Panc1 (cell line): ENCODE measurements at regions not wholly inside any gene's neighbourhood (a gene's known extent, or its start where the extent isn't known, plus 50 kb on each side); places are given as distances from the start of the nearest gene placed in this dataset.

Experiments used
- ATAC-seq: fragments of 200-7000 bp; cut with Tn5 transposase; 2 replicates; pipeline ENCODE4 v1.9.1; 2020; ENCODE audit warnings: mild to moderate bottlenecking, moderate library complexity
- BruUV-seq: library from RNA; stranded (reverse); fragments of 400-500 nt; replicated peaks from 2 replicates; lab custom pipeline; 2021; lab: Mats Ljungman, UMichigan
- CTCF ChIA-PET: fragments of 300-600 bp; sonication (Branson Sonifier 250); formaldehyde crosslinking; loops from one replicate; lab custom pipeline; 2022; ENCODE audit warnings: antibody characterized with exemption; lab: Charles Lee
- POLR2A ChIA-PET: fragments of 300-600 bp; sonication (Branson Sonifier 250); formaldehyde crosslinking; loops from one replicate; lab custom pipeline; 2022; ENCODE audit warnings: antibody characterized with exemption; lab: Charles Lee
- DNase-seq: peaks from one replicate; pipeline ENCODE4 v3.0.0-alpha.2; 2010; ENCODE audit warnings: low read depth, low spot score
- H3K27ac ChIP-seq: 2 replicates; pipeline ENCODE4 v1.5.1; 2011; ENCODE audit warnings: mild to moderate bottlenecking, low read length, inconsistent platforms
- H3K27me3 ChIP-seq: fragments of 200-500 bp; sonication (Bioruptor generic); 2 replicates; pipeline ENCODE4 v1.6.0; 2014; ENCODE audit warnings: low read length, inconsistent platforms; ENCODE audit not compliant: control insufficient read depth, insufficient read depth
- H3K36me3 ChIP-seq: fragments of 200-500 bp; sonication (Bioruptor generic); 2 replicates; pipeline ENCODE4 v1.5.1; 2014; ENCODE audit warnings: inconsistent platforms, mild to moderate bottlenecking, low read length, moderate library complexity; ENCODE audit not compliant: control insufficient read depth, insufficient read depth
- H3K4me1 ChIP-seq: 2 replicates; pipeline ENCODE4 v1.5.1; 2011; ENCODE audit warnings: inconsistent platforms, mild to moderate bottlenecking, low read length, moderate library complexity; ENCODE audit not compliant: control insufficient read depth, insufficient read depth
- H3K4me3 ChIP-seq, 2 experiments: 2 replicates each; pipeline ENCODE4 v1.5.1; 2011 to 2012; ENCODE audit warnings: low read depth in 2 of 2, low read length in 2 of 2, mild to moderate bottlenecking in 2 of 2, inconsistent platforms in 1 of 2, moderate library complexity in 1 of 2
- H3K9me3 ChIP-seq: fragments of 200-500 bp; sonication (Bioruptor generic); 2 replicates; pipeline ENCODE4 v1.5.1; 2014; ENCODE audit warnings: low read depth, mild to moderate bottlenecking, inconsistent platforms, low read length, moderate library complexity; ENCODE audit not compliant: control insufficient read depth, insufficient read depth
- POLR2AphosphoS5 ChIP-seq: IDR thresholded peaks from 2 replicates; pipeline ENCODE4 v1.6.1; 2012; ENCODE audit warnings: mild to moderate bottlenecking, low read depth, low read length, moderate library complexity
- SIN3A ChIP-seq: IDR thresholded peaks from 2 replicates; pipeline ENCODE4 v1.6.1; 2012; ENCODE audit warnings: low read depth, mild to moderate bottlenecking, low read length, moderate library complexity, borderline replicate concordance; ENCODE audit not compliant: insufficient read depth
- TCF7L2 ChIP-seq: IDR thresholded peaks from 2 replicates; pipeline ENCODE4 v1.6.1; 2011; ENCODE audit warnings: mild to moderate bottlenecking, low read depth, low read length, inconsistent platforms
- in situ Hi-C: cut with HindIII; loops from 2 replicates; pipeline ENCODE4 v1.10.0; 2016; ENCODE audit warnings: low sequenced_read_pairs, low pct_unique_long_range_greater_than_20kb
- intact Hi-C: fragments of 100-400 bp; cut with micrococcal nuclease; formaldehyde crosslinking; loops from one replicate; pipeline ENCODE4 v1.10.0; 2022; ENCODE audit not compliant: unreplicated experiment
- TF ChIP-seq, protein P1 (sequence below), 2 experiments: IDR thresholded peaks; 2 replicates each; pipeline ENCODE4 v1.6.1; 2011 to 2012; ENCODE audit warnings: low read depth in 2 of 2, control low read depth in 1 of 2, low read length in 1 of 2, mild to moderate bottlenecking in 1 of 2, moderate library complexity in 1 of 2; ENCODE audit not compliant: insufficient read depth in 1 of 2
- TF ChIP-seq, protein P2 (sequence below): fragments of 450-650 bp; IDR thresholded peaks from 2 replicates; pipeline ENCODE4 v1.5.1; 2017; ENCODE audit warnings: mild to moderate bottlenecking

DNA sequence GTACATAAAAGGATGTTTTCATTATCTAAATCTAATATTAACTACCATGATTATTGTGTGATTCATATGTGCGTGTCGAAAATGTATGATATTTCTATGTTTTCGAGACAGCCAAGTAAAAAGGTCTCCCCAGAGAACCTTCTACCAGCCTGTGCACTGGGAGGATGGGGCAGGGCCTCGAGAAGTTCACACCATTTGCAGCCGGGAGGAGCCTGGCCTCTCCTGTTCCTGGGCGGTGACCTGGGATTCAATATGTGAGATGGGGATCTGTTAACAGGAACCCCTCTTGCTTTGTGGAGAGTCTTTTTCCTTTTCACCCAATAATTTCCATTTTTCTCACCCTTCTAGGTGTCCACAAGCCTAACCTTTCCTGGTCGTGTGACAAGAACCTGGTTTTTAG lies 189.3 kb downstream of the IPO8 start:
- intact Hi-C loops = no loop called here
- Histone ChIP-seq H3K4me1 (no peaks in the 10 kb centered on the region), H3K27me3 (peaks cover 2% of the 10 kb centered on the region; the same call in 1 of the 2 replicates), H3K9me3 (no peaks in the 10 kb centered on the region), H3K27ac (no peak overlapping the region), H3K4me3 (no peak overlapping the region), H3K36me3 (no peaks in the 10 kb centered on the region)
- TF ChIP-seq, protein P1, sequence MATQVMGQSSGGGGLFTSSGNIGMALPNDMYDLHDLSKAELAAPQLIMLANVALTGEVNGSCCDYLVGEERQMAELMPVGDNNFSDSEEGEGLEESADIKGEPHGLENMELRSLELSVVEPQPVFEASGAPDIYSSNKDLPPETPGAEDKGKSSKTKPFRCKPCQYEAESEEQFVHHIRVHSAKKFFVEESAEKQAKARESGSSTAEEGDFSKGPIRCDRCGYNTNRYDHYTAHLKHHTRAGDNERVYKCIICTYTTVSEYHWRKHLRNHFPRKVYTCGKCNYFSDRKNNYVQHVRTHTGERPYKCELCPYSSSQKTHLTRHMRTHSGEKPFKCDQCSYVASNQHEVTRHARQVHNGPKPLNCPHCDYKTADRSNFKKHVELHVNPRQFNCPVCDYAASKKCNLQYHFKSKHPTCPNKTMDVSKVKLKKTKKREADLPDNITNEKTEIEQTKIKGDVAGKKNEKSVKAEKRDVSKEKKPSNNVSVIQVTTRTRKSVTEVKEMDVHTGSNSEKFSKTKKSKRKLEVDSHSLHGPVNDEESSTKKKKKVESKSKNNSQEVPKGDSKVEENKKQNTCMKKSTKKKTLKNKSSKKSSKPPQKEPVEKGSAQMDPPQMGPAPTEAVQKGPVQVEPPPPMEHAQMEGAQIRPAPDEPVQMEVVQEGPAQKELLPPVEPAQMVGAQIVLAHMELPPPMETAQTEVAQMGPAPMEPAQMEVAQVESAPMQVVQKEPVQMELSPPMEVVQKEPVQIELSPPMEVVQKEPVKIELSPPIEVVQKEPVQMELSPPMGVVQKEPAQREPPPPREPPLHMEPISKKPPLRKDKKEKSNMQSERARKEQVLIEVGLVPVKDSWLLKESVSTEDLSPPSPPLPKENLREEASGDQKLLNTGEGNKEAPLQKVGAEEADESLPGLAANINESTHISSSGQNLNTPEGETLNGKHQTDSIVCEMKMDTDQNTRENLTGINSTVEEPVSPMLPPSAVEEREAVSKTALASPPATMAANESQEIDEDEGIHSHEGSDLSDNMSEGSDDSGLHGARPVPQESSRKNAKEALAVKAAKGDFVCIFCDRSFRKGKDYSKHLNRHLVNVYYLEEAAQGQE (IDR thresholded peaks at IDR 0.05; ENCODE audit: insufficient read depth in 1 of 2, low read depth in 2 of 2, low read length in 1 of 2) = no peak
- TF ChIP-seq POLR2AphosphoS5 (no peak), TCF7L2 (no peak), SIN3A (no peak)
- TF ChIP-seq, protein P2, sequence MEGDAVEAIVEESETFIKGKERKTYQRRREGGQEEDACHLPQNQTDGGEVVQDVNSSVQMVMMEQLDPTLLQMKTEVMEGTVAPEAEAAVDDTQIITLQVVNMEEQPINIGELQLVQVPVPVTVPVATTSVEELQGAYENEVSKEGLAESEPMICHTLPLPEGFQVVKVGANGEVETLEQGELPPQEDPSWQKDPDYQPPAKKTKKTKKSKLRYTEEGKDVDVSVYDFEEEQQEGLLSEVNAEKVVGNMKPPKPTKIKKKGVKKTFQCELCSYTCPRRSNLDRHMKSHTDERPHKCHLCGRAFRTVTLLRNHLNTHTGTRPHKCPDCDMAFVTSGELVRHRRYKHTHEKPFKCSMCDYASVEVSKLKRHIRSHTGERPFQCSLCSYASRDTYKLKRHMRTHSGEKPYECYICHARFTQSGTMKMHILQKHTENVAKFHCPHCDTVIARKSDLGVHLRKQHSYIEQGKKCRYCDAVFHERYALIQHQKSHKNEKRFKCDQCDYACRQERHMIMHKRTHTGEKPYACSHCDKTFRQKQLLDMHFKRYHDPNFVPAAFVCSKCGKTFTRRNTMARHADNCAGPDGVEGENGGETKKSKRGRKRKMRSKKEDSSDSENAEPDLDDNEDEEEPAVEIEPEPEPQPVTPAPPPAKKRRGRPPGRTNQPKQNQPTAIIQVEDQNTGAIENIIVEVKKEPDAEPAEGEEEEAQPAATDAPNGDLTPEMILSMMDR = no peak
- ATAC-seq (no peak), DNase-seq (no peak)
- ChIA-PET POLR2A (no interaction called here), CTCF (no interaction called here)
- BruUV-seq = no TSS peak
- in situ Hi-C loops = no loop called here

DNA sequence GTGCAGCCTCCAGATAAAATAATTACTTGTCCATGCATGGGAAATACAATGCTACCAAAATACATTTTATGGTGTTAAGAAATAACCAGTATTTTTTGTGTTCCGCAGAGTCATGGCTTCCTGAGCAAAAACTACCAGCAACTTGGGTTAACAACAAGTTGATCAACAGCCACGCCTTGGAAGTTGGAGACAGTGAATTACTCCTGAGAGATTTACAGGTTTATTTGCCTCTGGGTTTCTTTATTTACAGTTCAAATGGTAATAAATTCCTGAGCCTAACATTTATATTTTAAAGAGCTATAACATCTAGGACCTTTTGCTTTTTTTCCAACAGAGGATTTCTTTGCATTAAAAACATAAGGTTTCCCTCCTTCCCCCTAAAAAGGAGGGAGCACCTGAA lies 194.0 kb downstream of the IPO8 start:
- Histone ChIP-seq H3K4me3 (no peak overlapping the region), H3K27me3 (peaks cover 2% of the 10 kb centered on the region; the same call in 1 of the 2 replicates), H3K9me3 (no peaks in the 10 kb centered on the region), H3K36me3 (no peaks in the 10 kb centered on the region), H3K27ac (no peak overlapping the region), H3K4me1 (no peaks in the 10 kb centered on the region)
- DNase-seq (no peak), ATAC-seq (no peak)
- intact Hi-C loops = no loop called here
- POLR2A ChIA-PET = no interaction called here
- in situ Hi-C loops = no loop called here
- CTCF ChIA-PET = no interaction called here
- TF ChIP-seq, protein P2 = no peak
- no TSS peak for BruUV-seq

DNA sequence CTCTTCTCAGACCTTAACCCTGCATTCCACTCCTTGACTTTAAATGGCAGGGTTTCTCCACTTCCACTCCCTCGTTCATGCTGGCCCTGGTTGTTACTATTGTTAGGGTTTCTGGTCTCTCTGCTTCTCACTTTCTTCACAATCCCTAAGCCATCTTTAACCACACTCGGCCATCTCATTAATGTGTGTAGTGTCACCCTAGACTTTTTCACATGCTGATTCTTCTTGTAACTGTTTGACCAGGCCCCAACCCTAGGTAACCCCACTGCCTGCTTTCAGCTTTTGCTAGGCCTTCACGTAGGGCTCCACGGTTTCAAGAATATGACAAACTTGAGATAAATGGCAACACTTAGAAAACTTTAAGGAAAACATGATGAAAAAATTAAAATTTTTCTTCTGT lies 195.1 kb downstream of the IPO8 start:
- ATAC-seq = no peak
- Histone ChIP-seq H3K4me3 (no peak overlapping the region), H3K4me1 (no peaks in the 10 kb centered on the region), H3K9me3 (no peaks in the 10 kb centered on the region), H3K27ac (no peak overlapping the region), H3K27me3 (peaks cover 2% of the 10 kb centered on the region; the same call in 1 of the 2 replicates), H3K36me3 (no peaks in the 10 kb centered on the region)
- POLR2A ChIA-PET = no interaction called here
- no peak for TF ChIP-seq SIN3A
- TF ChIP-seq, protein P2 = no peak
- TF ChIP-seq, protein P1 (IDR thresholded peaks at IDR 0.05; ENCODE audit: insufficient read depth in 1 of 2, low read depth in 2 of 2, low read length in 1 of 2) = no peak
- TF ChIP-seq POLR2AphosphoS5 = no peak
- no peak for TF ChIP-seq TCF7L2
- intact Hi-C loops (no loop called here), in situ Hi-C loops (no loop called here)
- DNase-seq = no peak
- CTCF ChIA-PET = no interaction called here
- no TSS peak for BruUV-seq
